Caki2 (cell line): ENCODE measurements at regions not wholly inside any gene's neighbourhood (a gene's known extent, or its start where the extent isn't known, plus 50 kb on each side); places are given as distances from the start of the nearest gene placed in this dataset.
"Not testable (repeated sequence)": the region's sequence is repeated elsewhere in the genome, so short reads cannot be mapped to it uniquely, and the experiment has no call there.

Experiments used
- DNase-seq: peaks from one replicate; pipeline ENCODE4 v3.0.0-alpha.2; 2015; ENCODE audit warnings: low read depth
- in situ Hi-C: cut with HindIII; loops from 2 replicates; pipeline ENCODE4 v1.10.0; 2016; ENCODE audit warnings: low sequenced_read_pairs, low pct_unique_long_range_greater_than_20kb, mixed read lengths

DNA sequence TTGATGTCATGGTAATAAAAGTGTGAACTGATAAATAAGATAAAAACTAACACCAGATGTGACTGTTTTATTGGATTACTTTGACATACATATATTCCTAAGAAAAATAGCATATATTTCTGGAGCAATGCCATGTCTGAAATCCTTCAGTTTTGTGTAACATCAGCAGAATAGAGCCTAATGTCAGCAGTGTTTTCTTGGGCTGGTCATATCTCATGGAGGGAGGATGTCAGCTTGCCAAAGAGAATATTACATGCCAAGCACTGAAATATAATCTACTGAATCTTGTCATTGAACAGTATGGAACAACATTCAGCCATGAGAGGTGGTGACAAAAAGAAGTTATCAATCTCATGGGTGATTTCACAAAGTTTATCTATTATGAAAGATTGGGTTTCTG, 220.3 kb downstream of the KLHL28 start:
- in situ Hi-C loops, result no loop called here
- DNase-seq, result no peak

DNA sequence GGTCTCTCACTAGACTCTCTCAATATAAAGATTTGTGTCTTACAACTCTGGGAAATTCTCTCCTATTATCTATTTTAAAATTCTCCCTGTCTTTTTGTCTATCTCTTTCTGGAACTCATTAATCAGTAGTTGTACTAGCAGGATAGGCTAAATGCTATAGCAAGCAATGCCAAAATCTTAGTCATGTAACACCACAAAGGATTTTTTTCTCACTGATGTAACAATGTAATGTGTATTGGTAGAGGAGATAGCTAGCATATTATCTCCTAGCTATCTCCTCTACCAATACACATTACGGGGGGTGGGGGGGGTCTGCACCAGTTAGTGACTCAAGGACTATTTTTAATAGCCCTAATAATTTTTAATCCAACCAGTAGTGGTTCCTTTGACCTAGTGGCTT, 225.4 kb downstream of the KLHL28 start:
- no peak for DNase-seq
- in situ Hi-C loops, result no loop called here

DNA sequence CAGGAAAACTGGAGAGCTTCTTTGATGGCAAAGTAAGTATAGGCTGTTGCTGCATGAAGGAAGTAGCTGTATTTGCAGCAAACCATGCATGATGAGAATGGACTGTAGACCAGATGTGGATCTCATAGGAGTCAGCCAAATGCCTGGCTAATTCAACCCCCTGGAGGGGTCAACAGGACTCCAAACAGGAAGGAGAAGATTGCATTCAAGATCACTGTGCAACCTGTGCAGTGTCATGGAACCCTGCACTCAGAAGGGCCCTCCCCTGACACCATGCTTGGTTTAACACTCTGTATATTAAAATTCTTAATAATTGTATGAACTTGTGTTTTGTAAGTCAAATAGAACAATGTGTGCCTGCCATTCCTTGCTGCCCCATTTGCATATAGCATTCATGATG, 225.1 kb upstream of the FSCB start:
- peak; percentile 2 for DNase-seq
- in situ Hi-C loops, result no loop called here

DNA sequence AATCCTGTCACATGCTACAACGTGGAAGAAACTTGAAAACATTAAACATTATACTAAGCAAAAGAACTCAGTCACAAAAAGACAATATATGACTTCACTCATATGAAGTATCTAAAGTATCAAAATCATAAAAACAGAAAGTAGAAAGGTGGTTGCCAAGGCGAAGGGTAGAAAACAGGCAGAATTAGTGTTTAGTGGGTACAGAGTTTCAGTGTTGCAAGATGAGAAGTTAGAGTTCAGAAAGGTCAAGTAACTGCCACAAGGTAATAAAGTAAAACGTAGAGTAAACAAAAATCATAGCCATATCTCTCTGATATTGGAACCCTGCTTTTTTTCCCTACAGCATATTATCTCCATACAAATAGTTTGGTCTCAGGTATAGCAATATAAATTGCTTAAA, 223.8 kb upstream of the FSCB start:
- no peak for DNase-seq
- in situ Hi-C loops, result no loop called here

DNA sequence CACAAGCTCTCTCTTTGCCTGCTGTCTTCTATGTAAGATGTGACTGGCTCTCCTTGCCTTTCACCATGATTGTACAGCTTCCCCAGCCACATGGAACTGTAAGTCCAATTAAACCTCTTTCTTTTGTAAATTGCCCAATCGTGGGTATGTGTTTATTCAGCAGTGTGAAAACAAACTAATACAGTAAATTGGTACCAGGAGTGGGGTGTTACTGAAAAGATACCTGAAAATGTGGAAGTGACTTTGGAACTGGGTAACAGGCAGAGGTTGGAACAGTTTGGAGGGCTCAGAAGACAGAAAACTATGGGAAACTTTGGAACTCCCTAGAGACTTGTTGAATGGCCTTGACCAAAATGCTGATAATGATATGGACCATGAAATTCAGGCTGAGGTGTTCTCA, 214.3 kb upstream of the FSCB start:
- in situ Hi-C loops, DNase-seq: not testable (repeated sequence)

DNA sequence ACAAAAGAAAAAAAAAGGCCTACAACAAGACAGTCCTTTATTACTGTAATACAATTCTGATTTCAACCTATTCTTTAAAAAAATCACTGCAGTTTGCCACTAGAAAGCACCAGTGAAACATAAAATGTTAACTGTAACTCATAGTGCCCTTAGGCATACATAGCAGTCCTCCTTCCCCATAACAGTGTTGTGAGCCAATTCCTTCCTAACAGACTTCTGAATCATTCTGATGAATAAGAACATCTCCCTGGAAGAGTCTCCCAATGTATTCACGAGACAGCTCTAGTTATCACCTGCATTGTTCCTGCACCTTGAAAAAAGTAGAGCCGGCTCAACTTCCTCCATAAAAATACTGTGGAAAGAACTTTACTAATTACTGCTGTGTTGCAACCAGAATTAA, 213.6 kb upstream of the FSCB start:
- in situ Hi-C loops, result no loop called here

DNA sequence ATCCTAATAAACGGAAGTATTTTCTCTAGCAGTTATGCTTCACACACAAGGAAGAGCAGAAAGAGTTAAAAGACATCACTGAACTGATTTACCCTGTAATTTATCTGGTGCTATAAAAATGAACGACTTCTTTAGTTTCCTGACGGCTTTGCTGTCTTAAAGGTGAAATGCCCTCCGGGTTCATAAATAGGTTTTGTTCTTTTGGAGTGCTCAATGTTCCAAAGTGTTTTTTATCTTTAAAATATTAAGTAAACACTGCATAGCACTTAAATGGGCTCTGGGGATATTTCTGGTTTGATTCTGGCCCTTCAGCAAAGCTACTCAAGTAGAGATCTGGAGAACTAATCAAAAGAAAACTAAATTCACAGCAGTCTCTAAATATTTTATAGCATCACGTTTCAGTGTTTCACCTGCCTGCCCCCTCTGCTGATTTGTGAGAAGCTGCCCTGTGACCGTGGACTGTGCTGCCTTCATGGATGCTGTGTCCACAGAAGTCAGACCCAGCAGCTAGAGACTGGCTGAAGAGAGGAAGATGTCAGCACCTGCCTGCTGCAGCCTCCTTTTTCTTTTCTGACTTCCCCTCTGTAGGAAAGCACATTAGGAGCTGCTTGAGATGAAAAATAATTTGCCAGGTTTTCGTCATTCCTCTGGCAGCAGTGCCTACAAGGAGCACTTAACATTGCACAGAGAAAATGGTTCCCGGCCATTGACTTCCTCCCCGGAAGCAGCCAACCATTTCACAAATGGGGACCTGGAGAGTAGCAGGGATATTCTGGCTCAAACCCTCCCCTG, 205.1 kb upstream of the FSCB start:
- DNase-seq, result no peak
- in situ Hi-C loops, result no loop called here

More for the DNA sequence above, 213.6 kb upstream of the FSCB start:
- DNase-seq, result no peak

DNA sequence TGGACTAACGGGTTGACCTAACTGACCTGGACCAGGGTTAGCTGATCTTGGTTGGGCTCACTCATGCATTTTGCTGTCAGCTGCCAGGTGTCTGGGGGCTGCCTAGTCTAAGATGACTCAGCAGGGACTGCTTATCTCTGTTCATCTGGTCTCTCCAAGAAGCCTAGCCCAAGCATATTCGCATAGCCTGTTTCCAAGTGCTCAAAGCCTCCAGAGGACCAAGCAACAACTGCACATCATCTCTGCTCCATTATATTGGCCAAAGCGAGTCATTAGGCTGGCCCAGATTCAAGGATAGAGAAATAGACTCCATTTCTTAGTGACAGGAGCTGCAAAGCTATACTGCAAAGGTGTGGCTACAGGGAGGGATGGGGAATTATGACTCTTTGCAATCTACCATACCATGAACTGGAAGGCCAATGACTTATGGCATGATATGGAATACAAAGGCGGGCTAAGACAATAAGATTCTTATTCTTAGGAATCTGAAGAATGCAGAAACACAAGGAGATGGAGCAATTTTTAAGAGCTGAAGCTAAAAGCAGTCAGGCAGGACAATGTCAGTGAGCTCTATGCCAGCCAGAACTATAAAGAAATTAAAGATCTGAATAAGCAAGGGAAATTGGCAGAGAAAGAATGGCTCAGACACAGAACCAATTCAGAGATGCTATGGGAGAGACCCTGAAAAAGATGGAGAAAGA, 194.6 kb upstream of the FSCB start:
- peak; percentile 76 for DNase-seq
- in situ Hi-C loops, result no loop called here

DNA sequence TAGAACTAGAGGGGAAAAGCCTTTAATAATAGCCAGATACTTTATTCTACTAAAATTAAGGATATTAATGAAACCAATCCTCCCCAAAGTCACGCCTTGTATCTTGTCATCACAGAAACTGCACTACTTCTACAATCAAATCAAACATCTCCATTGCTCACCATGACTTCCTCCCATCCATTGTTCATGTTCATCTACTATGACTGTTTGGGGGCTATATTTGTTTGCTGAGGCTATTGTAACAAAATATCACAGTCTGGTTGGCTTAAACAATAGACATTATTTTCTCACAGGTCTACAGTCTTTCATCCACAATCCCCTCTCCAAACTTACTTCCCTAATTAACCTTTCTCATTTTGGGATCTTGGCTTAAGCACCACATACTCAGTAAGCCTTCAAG, 193.6 kb upstream of the FSCB start:
- in situ Hi-C loops, result no loop called here
- peak; percentile 40 for DNase-seq

DNA sequence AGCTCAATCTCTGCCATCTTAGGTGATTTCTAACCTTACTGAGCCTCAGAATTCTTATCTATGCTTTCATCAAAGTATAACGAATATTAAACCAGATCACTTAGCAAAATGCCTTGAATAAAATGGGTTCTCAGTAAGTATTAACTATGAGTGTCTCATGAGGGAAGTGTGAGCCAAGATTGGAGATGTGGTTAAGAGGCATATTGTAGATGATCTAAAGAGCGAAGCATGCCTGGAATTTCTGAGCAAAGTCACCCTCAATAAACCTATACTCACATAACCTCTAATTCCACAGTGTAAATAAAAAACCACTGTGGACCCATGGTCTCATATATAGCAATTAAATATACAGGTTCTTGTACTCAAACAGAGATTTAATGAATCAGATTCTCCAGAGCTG, 193.1 kb upstream of the FSCB start:
- peak; percentile 79 for DNase-seq
- in situ Hi-C loops, result no loop called here

DNA sequence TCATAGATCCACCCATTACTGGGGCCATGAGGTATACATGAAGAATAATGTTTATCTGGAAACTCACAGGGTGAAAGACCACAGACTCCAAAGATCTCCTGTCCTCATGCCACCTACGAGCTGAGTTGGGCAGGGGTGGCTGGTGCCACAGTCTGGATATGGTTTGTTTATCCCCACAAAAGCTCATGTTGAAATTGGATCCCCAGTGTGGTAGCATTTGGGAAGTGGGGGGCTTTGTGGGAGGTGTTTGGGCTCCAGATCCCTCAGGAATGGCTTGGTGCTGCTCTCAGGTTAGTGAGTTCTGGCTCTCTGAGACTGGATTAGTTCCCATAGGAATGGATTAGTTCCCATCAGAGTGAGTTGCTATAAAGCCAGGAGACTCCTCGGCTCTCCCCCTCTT, 192.3 kb upstream of the FSCB start:
- in situ Hi-C loops, result no loop called here
- peak; percentile 12 for DNase-seq

DNA sequence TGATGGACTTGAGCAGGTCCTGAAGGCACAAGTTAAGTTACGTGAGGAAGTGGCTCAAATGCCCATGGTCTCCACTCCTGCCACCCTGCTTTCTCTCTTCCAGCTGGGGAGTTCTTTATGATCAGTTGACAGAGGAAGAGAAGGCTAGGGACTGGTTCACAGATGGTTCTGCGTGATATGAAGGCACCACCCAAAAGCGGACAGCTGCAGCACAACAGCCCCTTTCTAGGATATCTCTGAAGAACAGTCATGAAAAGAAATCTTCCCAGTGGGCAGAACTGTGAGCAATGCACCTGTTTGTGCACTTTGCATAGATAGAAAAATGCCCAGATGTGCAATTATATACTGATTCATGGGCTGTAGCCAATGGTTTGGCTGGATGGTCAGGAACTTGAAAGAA, 162.4 kb upstream of the FSCB start:
- DNase-seq, result no peak
- in situ Hi-C loops, result no loop called here

DNA sequence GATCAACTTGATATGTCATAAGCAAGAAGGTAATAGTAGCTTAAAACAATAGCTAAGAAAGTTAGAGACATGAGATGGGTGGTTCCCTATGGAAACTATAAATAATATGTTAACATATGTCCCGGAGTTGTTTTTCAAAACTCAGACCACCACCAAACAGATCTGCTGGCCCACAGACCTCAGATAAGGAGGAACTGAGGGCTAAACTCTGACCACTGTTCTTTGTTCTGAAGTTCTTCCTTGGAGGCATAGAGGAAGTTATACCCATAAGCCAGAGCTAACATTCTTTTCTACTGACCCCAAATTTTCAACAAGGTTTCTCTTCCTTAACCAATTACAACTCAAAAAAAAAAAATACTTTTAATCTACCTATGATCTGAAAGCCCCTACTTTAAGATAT, 156.1 kb upstream of the FSCB start:
- in situ Hi-C loops, result no loop called here
- no peak for DNase-seq

DNA sequence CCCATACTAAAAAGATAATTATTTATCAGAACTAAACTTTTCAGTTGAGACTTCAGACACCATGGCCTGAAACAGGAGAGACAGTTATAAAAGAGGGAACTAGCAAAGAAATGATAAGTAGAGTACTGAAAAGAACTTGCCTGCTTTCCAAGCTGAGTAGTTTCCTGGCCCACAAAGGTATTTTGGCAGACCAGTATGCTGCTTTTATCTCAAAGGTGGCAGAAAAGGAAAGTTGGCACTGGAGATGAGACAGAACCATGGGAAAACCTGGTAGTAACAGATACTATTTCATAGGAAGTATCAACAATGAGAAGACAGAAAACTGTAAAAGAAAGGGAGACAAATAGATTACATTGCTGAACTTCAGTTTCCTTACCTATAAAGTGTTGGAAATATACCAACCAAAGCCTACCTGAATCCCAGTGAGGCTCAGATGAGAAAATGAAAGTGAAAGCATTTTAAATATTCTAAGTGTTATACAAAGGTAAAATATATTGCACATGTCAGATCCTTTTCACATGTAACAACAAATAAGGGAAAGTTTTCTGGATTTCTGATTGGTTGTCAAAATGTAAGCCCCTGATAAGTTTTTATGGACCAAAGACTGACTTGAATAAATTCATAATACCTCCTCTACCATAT, 155.3 kb upstream of the FSCB start:
- DNase-seq, result no peak
- in situ Hi-C loops, result no loop called here

DNA sequence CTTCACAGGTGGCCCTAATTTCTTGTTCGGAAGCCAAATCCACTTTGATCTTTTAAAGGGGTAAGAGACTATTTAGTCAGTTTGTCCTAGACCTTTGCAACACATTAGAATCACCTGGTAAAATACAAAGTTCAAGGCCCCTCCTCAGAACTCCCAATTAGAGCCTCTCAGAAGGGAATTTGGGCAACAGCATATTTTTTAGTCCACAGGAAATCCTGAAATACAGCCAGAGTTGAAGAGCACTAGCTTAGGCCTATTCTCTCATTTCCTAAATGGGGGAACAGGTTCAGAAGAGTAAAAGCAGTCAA, 151.3 kb upstream of the FSCB start:
- in situ Hi-C loops, result no loop called here
- DNase-seq, result no peak

DNA sequence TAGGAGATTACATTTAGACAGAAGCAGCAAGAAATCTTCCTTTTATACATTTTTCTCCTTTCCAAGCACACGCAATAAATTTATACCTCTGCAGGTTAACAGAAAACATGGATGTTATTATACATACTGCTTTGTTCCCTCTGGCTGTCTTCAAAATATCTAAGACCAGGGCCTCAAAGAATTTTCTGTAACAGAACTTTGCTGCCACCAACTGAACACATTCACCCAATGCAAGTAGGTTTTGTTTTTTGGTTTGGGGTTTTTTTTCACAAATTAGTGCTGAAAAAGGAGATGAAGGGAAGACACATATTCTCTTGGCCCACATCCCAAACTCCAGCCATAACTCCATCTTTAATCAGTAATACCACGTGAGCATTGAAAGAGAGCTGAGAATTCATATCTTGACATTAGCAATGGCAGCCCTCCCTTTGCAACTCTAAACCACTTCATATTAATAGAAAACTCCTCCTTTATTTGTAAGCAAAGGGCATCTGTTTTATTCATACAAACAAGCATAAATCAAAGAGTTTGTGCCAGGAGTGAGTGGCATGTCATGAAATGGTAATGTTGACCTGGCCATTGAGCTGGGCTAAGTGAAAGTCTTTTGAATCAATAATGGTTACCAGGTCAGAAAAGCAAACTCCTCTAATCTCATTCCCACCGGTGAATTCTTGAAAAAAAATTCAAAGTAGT, 150.8 kb upstream of the FSCB start:
- peak; percentile 25 for DNase-seq
- in situ Hi-C loops, result no loop called here

DNA sequence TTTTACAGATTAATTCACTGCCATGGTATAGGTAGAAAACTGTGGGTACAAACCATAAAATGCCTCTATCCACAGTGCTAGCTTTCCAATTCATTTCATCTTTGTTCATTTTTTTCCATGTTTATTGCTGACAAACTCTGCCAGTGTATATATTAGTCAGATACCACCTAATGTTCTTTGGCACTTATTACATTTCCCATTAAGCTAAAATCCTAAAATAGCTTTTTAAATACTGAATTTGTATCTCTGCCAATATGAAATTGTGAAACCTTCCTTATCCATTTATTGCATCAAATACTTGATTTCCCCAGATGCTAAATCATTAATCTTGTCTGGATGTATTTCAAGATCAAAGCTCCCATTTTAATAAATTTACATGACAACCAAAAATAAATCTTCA, 150.1 kb upstream of the FSCB start:
- DNase-seq, result no peak
- in situ Hi-C loops, result no loop called here

DNA sequence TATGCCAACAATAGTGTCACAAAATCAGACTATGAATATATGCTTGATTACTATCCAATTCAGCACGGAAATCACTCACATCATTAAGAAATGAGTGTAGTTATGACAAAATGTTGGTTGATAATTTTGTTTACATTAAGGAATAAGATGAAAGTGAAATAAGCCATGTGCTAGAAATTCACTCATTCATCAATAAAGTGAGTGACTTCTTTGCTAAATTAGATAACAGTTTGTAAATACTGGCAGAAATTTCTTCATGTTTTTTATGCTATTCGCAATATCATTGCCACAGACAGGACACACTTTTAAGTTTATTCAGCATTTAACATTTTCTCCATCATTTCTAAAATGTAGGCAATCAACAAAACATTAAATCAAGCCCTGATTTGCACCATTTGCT, 147.5 kb upstream of the FSCB start:
- no peak for DNase-seq
- in situ Hi-C loops, result no loop called here

DNA sequence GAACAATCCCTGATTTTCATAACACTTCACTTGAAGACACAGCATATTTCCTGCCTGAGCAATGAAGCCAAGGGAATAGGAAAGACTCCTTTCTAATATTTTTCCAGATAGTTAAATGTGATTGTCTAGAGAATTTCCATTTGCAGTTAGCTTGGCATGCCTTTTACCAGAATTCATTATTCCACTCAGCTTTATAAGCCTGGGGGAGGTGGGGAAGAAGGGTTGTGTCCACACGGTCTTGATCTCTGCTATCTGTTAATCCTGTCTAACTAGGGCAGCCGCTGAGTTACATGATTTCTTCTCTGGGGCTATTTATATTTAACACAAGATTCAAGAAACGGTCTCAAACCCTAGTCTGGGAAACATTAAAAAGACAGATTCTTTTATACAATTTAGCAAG, 146.6 kb upstream of the FSCB start:
- no peak for DNase-seq
- in situ Hi-C loops, result no loop called here
